Hematopoietic multipotent progenitor cell treated with erythropoietin and hydrocortisone succinate and interleukin-3 and kit ligand, for 15 days (in vitro differentiated cells): ENCODE measurements at regions not wholly inside any gene's neighbourhood (a gene's known extent, or its start where the extent isn't known, plus 50 kb on each side); places are given as distances from the start of the nearest gene placed in this dataset.

Experiments
- DNase-seq: peaks from one replicate; pipeline ENCODE4 v3.0.0-alpha.2; 2015; ENCODE audit warnings: low spot score

GRCh38 chr21:23438081-23438480 lies 2169.2 kb downstream of the MRPL39 start:
- DNase-seq: no peak

GRCh38 chr21:23402929-23403520 lies 2204.3 kb downstream of the MRPL39 start:
- DNase-seq: no peak

GRCh38 chr21:23401278-23401677 lies 2206.0 kb downstream of the MRPL39 start:
- no peak for DNase-seq

GRCh38 chr21:23398726-23399125 lies 2208.6 kb downstream of the MRPL39 start:
- DNase-seq: no peak

- no peak for DNase-seq
These were observed 2212.8 kb downstream of the MRPL39 start for GRCh38 chr21:23394458-23394857.

- DNase-seq: no peak
These were observed 2222.6 kb downstream of the MRPL39 start for GRCh38 chr21:23384679-23385078.

- no peak for DNase-seq
These were observed 2233.1 kb downstream of the MRPL39 start for GRCh38 chr21:23374155-23374554.

GRCh38 chr21:23356905-23357304 lies 2250.4 kb downstream of the MRPL39 start:
- DNase-seq: no peak

- no peak for DNase-seq
These were observed 2291.1 kb downstream of the MRPL39 start for GRCh38 chr21:23316190-23316589.

- no peak for DNase-seq
These were observed 2298.5 kb downstream of the MRPL39 start for GRCh38 chr21:23308741-23309140.

- DNase-seq: no peak
These were observed 2300.2 kb downstream of the MRPL39 start for GRCh38 chr21:23307065-23307464.

GRCh38 chr21:23292292-23292691 lies 2294.1 kb downstream of the NCAM2 start:
- DNase-seq: no peak

- DNase-seq: no peak
These were observed 2283.7 kb downstream of the NCAM2 start for GRCh38 chr21:23281917-23282316.

- DNase-seq: no peak
These were observed 2251.6 kb downstream of the NCAM2 start for GRCh38 chr21:23249760-23250159.

GRCh38 chr21:23247334-23247733 lies 2249.1 kb downstream of the NCAM2 start:
- no peak for DNase-seq

- DNase-seq: no peak
These were observed 2247.0 kb downstream of the NCAM2 start for GRCh38 chr21:23245255-23245654.

GRCh38 chr21:23223882-23224281 lies 2225.7 kb downstream of the NCAM2 start:
- no peak for DNase-seq

GRCh38 chr21:23218667-23219066 lies 2220.5 kb downstream of the NCAM2 start:
- no peak for DNase-seq

- DNase-seq: no peak
These were observed 2219.4 kb downstream of the NCAM2 start for GRCh38 chr21:23217597-23217996.

- DNase-seq: no peak
These were observed 2217.1 kb downstream of the NCAM2 start for GRCh38 chr21:23215261-23215660.
